ENCODE measurements at regions not wholly inside any gene's neighbourhood (a gene's known extent, or its start where the extent isn't known, plus 50 kb on each side); places are given as distances from the start of the nearest gene placed in this dataset.

DNA sequence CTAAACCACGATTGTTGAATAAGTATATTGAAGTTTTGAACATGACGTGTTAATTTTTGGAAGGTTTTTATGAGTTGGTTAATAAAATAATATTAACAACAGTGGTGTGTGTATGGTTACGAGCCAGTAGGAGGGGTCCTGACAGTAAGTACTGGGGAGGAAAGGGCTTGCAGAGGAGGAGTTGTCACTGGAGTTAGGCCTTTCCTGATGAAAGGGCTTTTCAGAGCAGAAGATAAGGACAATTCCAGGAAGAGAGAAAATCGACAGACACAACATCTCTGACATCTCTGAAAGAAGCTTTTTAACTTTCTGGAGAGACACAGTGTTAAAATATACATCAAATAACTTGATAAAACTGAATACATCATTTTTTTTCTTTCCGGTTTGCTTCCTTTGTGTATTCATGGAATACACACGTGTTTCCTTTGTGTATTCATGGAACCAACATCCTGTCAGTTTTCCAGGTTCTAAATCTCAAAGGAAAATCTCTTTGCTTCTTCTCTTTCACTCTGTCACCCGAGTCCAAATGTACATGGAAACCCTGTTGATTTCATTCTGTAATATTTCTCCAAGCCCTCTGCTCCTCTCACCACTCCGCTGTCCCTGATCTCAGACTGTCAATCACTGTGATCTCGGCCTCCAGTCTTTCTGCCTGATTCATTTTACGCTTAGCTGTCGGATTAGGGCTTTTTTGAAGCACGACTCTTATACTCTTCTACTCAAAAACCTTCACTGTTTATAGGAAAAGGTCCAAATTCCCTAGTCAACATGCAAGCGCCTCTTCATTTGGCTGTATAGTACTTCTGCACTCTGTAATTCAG lies 374.4 kb downstream of the DLEU7 start:
- no peak for TF ChIP-seq EZH2 (IDR thresholded peaks at IDR 0.05; ENCODE audit: borderline replicate concordance)
- TF ChIP-seq, protein P1, sequence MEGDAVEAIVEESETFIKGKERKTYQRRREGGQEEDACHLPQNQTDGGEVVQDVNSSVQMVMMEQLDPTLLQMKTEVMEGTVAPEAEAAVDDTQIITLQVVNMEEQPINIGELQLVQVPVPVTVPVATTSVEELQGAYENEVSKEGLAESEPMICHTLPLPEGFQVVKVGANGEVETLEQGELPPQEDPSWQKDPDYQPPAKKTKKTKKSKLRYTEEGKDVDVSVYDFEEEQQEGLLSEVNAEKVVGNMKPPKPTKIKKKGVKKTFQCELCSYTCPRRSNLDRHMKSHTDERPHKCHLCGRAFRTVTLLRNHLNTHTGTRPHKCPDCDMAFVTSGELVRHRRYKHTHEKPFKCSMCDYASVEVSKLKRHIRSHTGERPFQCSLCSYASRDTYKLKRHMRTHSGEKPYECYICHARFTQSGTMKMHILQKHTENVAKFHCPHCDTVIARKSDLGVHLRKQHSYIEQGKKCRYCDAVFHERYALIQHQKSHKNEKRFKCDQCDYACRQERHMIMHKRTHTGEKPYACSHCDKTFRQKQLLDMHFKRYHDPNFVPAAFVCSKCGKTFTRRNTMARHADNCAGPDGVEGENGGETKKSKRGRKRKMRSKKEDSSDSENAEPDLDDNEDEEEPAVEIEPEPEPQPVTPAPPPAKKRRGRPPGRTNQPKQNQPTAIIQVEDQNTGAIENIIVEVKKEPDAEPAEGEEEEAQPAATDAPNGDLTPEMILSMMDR (IDR thresholded peaks at IDR 0.05; ENCODE audit: poor library complexity) = no peak

Measured in hepatocyte (in vitro differentiated cells).